NCI-H345 (cell line): ENCODE measurements at regions not wholly inside any gene's neighbourhood (a gene's known extent, or its start where the extent isn't known, plus 50 kb on each side); places are given as distances from the start of the nearest gene placed in this dataset.

ENCODE experiments used
- DNase-seq: peaks from one replicate; lab custom pipeline; 2025; lab: John Stamatoyannopoulos, UW

DNA sequence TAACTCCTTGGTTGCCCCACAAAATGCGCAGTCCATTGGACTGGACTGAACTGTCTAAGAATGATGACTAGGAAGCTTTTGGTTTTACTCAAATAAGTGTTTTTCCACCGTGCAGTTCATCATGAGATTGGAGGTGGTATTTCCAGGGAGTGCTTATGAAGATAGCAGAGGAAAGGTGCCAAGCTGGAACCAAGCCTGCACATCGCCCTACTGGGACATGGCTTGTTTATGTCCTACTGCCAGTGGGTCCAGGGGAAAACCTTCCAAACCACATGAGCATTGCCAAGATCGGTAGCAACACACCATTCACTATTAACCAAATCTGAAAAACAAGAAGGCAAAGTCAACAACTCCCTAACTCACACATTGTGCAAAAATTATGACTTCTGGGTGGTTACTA is 54.7 kb upstream of the DSCAM start:
- peak; percentile 57 for DNase-seq

DNA sequence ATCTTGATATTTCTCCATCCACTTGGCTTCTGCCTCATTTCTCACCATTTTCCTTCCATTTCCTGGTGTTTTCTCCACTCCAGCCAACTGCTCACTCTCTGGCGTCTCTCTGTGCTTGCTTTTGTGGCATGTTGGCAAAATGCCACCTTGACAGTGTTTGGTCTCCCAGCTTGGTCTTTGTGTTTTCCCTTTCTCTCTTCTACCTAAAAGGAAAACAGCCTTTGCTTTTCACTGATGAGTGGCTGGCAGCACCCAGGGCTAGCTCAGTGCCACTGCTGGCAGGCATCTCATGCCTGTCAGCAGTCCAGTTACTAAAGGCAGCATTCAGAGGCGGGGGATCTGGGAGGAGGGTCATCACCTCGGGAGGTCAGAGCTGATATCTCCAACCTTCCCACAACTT is 55.3 kb upstream of the DSCAM start:
- DNase-seq = peak; percentile 97

DNA sequence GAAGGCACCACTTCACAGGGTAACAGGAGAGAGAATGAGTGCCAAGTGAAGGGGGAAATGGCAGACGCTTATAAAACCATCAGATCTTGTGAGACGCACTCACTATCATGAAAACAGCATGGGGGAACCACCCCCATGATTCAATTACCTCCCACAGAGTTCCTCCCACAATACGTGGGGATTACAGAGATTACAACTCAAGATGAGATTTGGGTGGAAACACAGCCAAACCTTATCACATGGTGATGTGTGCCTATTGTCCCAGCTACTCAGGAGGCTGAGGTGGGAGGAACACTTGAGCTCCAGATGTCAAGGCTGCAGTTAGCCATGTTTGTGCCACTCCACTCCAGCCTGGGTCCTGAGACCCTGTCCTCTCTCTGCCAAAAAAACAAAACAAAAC is 56.0 kb upstream of the DSCAM start:
- peak; percentile 32 for DNase-seq

DNA sequence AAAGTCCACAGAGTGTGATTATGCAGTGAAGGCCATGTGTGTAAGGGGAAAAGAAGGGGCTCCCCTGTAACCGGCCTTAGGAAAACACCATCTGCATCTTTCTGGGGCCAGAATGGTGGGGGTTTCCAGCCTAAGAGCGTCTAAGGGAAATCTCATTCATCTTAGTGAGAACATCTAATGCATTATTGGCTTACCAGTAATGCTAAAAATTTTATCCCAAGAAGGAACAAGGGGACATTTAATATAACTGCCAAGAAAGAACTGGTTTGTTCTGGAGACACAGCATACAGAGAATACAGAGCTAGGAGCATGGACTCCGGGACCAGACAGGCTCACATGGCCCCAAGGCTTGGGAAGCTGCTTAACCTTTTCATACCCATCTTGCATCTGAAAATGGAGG is 58.3 kb upstream of the DSCAM start:
- peak; percentile 16 for DNase-seq

DNA sequence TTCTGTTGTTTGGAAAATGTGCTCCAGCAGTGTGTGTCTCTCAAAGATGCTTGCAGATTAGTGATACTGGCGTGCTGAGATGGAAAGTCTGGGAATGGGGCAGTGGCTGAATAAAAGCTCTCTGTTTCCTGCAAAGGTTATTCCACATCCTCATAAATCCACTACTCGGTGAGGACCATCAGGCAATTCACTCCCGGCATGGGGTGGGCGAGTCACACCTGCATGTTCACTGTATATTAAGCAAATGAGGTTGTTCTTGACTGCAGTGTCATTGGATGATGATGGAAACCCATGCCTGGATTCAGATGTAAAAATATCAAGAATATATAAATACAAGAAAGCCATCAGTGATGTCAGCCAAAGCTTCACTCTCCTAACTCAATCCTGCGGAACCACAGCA is 65.4 kb upstream of the DSCAM start:
- no peak for DNase-seq

DNA sequence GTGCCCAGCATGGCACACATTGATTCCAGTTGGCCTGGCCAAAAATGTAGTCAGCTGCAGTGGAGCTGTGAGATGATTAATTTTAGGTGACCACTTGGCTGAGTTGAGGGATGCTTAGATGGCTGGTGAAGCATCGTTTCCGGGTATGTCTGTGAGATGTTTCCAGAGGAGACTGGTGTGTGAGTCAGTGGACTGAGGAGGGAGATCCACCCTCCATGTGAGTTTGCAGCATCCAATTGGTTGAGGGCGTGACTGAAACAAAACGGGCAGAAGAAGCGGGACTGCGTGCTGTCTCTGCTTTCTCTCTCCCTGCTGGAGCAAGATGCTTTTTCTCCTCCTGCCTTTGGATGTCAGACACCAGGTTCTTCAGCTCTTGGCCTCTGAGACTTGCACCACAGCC is 68.2 kb upstream of the DSCAM start:
- no peak for DNase-seq

DNA sequence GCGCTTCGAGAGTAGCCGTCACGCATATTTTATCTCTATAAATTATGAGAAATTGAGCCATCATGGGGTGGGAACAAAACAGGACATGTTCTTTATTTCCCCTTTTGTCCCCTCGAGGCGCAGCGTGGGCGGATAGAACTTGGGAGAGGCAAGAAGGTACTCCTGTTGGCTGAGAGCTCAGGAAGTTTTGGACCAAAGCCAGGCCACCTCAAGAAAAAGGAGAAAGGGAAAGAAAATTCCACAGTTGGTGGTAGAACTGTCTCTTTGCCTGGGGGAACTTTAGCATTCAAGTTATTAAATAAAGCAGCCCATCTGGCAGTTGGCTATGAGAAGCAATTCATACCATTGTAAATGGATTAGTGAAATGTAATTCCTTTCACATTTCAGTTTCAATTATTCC is 76.4 kb upstream of the DSCAM start:
- DNase-seq = no peak

DNA sequence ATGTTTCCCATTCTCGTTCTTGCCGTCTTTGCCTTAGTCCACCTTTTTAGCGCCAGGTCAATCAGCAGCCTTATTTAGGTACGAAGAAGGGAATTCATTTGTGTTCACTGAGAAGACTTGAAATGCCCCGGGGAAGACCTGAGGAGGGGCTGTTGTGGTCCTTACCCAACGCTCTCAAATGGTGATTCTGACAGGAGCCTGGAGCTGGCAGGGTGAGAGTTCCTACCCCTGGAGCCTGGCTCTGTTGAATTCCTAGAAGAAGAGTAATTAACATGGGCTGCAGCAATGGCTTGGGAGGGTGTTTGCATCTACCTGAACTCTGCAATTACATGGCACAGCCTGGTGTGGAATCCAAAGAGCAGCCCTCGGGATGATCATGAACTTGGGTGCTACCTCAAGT is 76.9 kb upstream of the DSCAM start:
- no peak for DNase-seq

DNA sequence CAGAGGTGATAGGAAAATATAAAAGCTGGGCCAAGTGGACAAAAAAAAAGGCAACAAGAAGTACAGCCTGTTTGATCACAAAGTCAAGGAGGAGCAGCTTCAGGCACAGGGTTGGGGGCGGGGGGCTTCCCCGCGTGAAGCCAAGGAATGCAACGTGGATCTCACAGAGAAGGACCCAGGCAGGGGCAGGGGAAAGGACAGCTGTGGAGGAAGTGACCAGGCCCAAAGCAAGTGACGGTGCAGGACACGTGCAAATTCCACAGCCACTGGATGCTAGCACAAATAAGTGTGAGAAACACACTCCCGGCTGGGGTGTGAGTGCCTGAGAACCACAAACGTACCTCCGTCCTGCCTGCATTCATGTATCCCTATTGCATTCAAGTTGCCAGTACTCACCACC is 77.7 kb upstream of the DSCAM start:
- no peak for DNase-seq

DNA sequence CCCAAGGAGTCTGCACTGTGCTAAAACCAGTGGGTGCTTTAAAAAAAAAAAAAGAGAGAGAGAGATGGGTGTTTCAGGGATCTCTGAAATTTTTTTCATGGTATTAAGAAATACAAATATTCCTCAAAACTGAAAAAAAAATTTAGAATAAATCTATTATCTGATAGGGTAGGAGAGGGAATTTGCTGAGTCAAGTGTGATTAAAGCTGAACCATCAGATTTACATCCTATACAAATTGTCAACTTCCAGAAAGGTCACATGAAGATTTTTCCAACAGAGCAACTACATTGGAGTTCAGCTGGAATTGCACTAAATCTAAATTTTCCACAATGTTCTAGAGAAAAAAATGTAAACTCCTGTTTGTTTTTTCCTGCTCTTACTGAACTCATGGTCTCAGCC is 79.3 kb upstream of the DSCAM start:
- no peak for DNase-seq

DNA sequence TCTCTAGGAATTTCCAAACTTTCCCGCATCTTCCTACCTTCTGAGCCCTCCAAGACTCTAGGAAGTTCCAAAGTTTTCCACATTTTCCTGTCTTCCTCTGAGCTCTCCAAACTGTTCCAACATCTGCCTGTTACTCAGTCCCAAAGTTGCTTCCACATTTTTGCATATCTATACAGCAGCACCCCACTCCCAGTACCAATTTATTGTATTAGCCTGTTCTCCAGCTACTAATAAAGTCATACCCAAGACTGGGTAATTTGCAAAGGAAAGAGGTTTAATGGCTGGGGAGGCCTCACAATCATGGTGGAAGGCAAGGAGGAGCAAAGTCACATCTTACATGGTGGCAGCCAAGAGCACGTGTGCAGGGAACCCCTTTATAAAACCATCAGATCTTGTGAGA is 82.9 kb upstream of the DSCAM start:
- no peak for DNase-seq

DNA sequence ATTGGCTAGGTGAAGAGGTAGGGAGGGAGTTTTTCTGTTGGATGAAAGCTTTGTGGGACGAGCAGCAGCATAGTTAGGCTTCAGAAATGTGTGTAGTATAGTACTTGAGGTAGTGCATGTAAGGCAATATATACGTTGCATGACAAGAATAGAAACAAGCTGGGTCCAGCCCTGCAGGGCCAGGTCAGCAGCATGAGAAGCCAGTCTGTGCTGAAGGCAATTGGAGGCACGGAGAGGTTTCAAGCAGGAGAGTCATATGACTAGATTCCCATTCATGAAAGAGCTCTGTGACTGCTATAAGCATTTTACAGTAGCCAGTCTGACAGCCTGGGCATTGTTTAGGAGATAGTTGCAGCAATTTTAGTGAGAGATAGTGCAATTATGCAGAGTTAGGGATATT is 84.2 kb upstream of the DSCAM start:
- DNase-seq = no peak

DNA sequence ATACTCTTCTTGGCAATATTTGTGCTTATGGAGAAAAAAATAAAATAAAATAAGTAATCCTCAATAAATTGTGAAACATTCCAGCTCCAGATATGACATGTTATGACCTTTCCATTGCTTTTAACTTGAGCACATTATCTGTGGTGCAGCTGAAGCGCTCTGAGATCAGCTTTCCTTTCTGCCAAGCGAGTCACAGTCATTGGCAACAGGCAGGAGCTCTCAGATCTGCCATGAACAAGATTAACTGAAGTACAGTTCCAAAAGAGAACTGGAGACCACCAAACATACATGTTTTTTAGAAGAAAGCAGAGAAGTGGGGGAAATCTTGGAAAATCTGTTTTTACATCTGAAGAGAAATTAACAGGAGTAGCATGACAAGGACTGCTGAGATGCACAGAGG is 89.2 kb upstream of the DSCAM start:
- no peak for DNase-seq

DNA sequence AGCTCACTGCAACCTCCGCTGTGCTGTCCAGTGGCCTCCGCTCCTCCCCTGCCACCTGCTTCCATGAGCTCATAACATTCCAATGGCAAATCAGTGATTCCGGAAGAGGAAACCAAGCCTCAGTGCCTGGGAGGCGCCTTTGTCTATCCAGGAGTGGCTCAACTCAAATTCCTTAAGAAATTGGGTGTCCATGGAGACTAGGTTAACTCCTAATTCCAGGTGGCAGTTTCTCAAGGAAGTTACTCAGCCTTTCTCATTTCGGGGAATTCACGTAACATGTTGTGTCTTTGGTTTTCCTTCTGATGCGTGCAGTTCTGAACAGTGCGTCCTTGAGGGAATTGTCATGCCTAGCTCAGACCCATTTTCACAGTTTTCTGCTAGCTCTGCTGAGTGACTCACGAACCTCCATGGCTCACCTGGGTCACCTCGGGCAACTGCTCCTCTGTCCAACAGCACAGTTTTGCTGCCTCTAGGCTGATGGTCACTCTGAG is 89.9 kb upstream of the DSCAM start:
- no peak for DNase-seq

DNA sequence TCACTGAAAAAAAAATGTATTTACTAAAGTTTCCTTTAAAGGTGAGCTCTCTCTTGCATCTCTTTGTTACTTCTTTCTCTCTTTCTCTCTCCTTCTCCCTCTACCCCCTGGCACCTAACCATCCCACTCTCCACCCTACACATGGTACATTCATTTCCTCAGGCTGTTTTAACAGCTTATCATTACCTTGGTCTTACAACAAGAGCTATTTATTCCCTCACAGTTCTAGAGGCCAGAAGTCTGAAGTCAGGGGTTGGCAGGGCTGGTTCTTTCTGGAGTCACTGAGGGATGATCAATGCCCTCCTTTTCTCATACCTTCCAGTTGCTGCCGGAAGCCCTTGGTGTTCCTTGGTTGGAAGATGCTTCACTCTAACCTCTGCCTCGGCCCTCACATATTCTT is 91.1 kb upstream of the DSCAM start:
- no peak for DNase-seq

DNA sequence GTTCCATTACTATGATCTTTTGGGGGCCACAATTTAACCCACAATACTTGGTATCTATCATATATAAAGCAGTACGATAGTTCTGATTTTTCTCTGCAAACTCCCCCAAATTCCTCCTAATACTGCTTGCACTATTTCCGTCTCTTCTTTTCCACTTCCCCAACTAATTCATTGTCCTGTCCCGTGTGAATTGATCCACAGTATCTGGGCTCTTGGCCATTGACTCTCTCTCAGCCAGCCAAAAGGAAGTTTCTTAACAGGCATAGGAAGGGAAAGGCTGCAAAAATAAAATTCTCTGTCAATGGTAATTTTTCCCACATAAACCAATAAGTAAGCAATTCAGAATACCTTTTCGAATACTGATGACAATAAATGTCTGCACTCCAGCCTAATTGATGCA is 91.7 kb upstream of the DSCAM start:
- no peak for DNase-seq

DNA sequence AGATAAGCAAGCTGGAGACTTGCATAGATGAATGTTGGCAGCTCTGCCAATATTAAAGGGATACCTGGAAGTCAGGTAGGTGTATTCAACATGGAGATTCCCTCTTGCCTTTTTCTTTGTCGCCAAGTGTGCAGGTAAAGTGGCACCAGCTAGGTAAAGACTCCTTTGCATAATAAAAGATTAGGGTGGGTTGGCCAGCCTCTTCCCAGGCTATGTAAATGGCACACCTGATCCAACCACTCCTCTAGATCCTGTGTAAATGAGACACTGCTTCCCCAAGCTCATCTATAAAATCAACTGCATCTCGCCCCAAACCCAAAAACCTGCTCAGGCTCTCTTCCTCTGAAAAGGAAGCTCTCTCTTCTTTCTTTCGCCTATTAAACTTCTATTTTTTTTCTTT is 100.8 kb upstream of the DSCAM start:
- no peak for DNase-seq

DNA sequence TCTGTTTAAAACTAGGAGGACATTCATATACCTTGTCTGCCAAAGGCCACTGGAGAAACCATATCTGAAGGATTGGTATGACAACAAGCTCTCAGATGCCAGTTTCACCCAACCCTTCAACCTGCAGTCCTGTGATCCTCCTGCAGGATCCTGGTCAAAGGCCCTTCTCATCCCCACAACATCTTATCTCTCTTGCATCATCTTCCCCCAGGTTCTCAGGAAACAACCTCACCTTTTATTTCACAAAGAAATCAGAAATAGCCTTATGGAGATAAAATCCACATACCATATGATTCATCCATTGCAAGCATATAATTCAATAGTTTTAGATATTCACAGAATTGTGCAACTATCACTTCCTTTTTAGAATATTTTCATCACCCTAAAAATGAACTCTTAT is 104.0 kb upstream of the DSCAM start:
- DNase-seq = no peak

DNA sequence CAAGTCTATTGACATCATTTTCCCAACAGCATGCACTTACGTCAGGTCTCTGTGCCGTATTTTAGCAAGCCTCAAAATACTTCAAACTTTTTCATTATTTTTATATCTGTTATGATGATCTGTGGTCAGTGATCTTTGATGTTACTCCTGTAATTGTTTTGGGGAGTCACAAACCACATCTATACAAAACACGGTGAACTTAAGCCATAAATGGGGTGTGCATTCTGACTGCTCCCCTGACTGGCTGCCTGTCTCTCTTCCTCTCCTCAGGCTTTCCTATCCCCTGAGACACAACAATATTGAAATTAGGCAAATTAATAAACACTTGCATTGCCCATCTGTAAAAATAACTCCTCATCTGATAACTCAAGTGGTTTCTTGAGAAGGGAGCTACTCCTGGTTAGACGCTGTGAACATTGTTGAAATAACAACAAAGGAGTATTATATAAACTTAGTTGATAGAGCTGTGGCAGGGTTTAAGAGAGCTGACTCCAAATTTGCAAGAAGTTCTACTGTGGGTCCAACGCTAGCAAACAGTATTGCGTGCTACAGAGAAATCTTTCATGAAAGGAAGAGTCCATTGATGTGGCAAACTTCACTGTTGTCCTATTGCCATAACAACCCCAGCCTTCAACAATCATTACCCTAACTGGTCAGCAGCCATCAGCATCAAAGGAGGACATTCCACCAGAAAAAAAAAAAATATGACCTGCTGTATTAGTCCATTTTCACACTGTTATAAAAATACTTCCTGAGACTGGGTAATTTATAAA is 105.8 kb upstream of the DSCAM start:
- DNase-seq = no peak

DNA sequence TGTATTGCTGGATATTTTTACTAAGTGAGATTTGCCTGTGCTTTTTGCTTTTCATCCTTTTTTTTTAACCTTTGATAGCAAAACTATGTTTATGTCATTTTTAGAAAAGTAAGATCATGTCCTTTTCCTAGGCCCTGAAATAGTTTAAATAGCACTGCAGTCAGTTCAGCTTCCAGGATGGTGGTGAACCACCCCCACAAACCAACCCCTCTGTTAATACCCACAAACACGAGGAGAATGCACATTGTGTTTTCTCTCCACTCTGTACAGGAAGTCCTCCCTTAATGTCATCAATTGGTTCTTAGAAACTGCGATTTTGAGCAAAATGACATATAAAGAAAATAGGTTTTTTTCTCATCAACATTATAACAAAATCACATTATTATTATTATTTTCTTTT is 117.7 kb upstream of the DSCAM start:
- DNase-seq = no peak

DNA sequence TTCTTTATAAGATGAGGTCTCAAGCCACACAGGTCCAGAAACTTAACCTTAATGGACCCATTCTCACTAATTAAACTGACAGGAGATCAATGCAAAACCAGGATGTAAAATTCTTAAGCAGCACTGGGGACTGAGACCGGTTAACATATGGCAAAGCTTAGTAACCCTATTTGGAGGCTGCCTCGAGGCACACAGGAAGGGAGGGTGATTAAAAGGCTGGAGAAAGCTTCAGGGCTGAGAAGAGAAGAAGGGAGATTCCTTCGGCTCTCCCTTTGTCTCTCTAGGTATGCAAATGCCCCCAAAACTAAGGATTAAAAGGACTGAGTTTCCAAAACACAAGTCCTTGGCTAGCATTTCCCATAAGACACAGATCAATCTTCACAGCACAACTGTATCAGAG is 120.8 kb upstream of the DSCAM start:
- no peak for DNase-seq

DNA sequence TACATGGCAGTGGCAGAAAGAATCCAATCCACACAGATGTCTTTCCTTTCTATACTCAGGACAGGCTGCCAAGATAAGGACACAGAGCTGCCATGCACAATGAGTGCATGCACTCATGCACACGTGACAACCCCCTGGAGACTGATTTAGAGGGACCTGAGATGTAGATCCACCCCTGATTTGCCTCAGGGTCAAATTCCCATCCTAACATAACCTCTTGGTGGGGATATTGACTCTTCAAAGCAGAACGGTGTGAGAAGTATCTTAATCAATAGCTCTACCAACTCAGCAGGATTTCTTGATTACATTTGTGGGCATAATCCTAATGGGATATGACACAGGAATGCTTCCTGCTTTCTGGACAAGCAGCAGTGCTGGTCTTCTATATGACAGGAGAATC is 125.2 kb upstream of the DSCAM start:
- DNase-seq = no peak

DNA sequence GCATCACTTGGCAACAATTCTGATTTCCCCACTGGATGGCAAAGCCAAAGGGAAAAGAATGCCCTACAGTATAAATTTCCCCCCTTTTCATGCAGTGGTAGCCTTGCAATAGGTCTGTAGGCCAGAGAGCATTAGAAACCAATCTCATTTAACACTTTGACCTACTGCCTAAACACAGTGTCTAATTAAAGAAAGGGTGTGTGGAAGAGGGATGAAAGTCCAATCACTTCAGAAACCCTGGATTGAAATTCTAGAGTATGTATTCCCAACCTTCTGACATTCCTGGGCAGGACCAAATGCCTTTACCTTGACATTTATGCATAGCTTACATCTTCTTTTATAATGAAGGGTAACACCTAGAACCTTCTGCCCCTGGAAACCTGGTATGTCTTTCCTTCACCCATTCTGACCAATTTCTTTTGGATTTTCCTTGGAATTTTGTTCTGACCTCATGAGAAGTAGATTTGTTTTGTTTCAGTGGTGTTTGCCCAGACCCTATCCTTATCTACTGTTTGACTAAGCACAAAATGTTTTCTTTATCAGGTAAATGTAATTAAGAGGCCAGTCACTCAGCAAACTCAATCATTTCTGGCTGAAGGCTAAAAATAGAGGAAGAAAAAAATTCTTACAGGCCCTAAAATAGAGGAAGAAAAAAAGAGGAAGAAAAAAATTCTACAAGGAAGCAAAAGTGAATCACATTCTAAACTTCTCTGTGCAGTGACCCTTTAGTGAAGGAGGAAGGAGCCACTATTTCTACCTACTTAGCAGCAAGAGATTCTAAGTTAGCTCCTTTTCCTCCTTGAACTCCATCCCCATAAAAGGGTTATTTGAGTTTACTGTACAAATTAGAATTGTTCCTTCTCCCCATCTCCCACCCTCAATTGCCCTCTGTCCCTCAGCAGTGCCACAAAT is 129.5 kb upstream of the DSCAM start:
- DNase-seq = no peak
